ENCODE measurements at regions not wholly inside any gene's neighbourhood (a gene's known extent, or its start where the extent isn't known, plus 50 kb on each side); places are given as distances from the start of the nearest gene placed in this dataset.

- no peaks in the 10 kb centered on the region for H3K36me3 ChIP-seq (ENCODE audit: control insufficient read depth, low read length)
- H3K9me3 ChIP-seq (ENCODE audit: control insufficient read depth, insufficient read depth, low read length): no peaks in the 10 kb centered on the region
- no peaks in the 10 kb centered on the region for H3F3A ChIP-seq (ENCODE audit: control insufficient read depth, insufficient read depth)
- no peak overlapping the region for H3K4me2 ChIP-seq (ENCODE audit: low read length)
- H3K4me1 ChIP-seq (ENCODE audit: control insufficient read depth, low read length): no peaks in the 10 kb centered on the region
- H3K27me3 ChIP-seq (ENCODE audit: control insufficient read depth, low read length): no peaks in the 10 kb centered on the region
- no peaks in the 10 kb centered on the region for H3K9me2 ChIP-seq (replicated peaks; ENCODE audit: control insufficient read depth, low read length)
- no peaks in the 10 kb centered on the region for H3K79me2 ChIP-seq (ENCODE audit: control insufficient read depth, low read length)
- H4K20me1 ChIP-seq (ENCODE audit: control insufficient read depth, insufficient read depth, low read depth, low read length): no peaks in the 10 kb centered on the region
- TF ChIP-seq CTCF (IDR thresholded peaks at IDR 0.05; ENCODE audit: low read depth, low read length, poor library complexity, severe bottlenecking) (no peak), EZH2phosphoT487 (IDR thresholded peaks at IDR 0.05; ENCODE audit: borderline replicate concordance, low read length) (no peak)
- no peak overlapping the region for H3K27ac ChIP-seq (ENCODE audit: low read depth, low read length)
- H3K4me3 ChIP-seq (ENCODE audit: low read length): no peak overlapping the region
These were observed 655.2 kb downstream of the DIPK2A start for GRCh38 chr3:144626835-144627234.

GRCh38 chr3:144629381-144629780, 657.8 kb downstream of the DIPK2A start:
- H3K4me2 ChIP-seq (ENCODE audit: low read length): no peak overlapping the region
- no peaks in the 10 kb centered on the region for H3K9me3 ChIP-seq (ENCODE audit: control insufficient read depth, insufficient read depth, low read length)
- no peaks in the 10 kb centered on the region for H3F3A ChIP-seq (ENCODE audit: control insufficient read depth, insufficient read depth)
- H3K9me2 ChIP-seq (replicated peaks; ENCODE audit: control insufficient read depth, low read length): no peaks in the 10 kb centered on the region
- H3K4me1 ChIP-seq (ENCODE audit: control insufficient read depth, low read length): no peaks in the 10 kb centered on the region
- H3K36me3 ChIP-seq (ENCODE audit: control insufficient read depth, low read length): no peaks in the 10 kb centered on the region
- H3K27ac ChIP-seq (ENCODE audit: low read depth, low read length): no peak overlapping the region
- no peaks in the 10 kb centered on the region for H3K79me2 ChIP-seq (ENCODE audit: control insufficient read depth, low read length)
- H3K4me3 ChIP-seq (ENCODE audit: low read length): no peak overlapping the region
- TF ChIP-seq CTCF (IDR thresholded peaks at IDR 0.05; ENCODE audit: low read depth, low read length, poor library complexity, severe bottlenecking) (no peak), EZH2phosphoT487 (IDR thresholded peaks at IDR 0.05; ENCODE audit: borderline replicate concordance, low read length) (no peak)
- no peaks in the 10 kb centered on the region for H3K27me3 ChIP-seq (ENCODE audit: control insufficient read depth, low read length)
- H4K20me1 ChIP-seq (ENCODE audit: control insufficient read depth, insufficient read depth, low read depth, low read length): no peaks in the 10 kb centered on the region

GRCh38 chr3:144636833-144637232, 665.2 kb downstream of the DIPK2A start:
- Histone ChIP-seq H3K27ac (ENCODE audit: low read depth, low read length) (no peak overlapping the region), H3K9me2 (replicated peaks; ENCODE audit: control insufficient read depth, low read length) (no peaks in the 10 kb centered on the region), H3K36me3 (ENCODE audit: control insufficient read depth, low read length) (no peaks in the 10 kb centered on the region), H3K79me2 (ENCODE audit: control insufficient read depth, low read length) (no peaks in the 10 kb centered on the region), H3K27me3 (ENCODE audit: control insufficient read depth, low read length) (no peaks in the 10 kb centered on the region), H3K4me2 (ENCODE audit: low read length) (no peak overlapping the region), H4K20me1 (ENCODE audit: control insufficient read depth, insufficient read depth, low read depth, low read length) (no peaks in the 10 kb centered on the region), H3K9me3 (ENCODE audit: control insufficient read depth, insufficient read depth, low read length) (no peaks in the 10 kb centered on the region), H3K4me1 (ENCODE audit: control insufficient read depth, low read length) (no peaks in the 10 kb centered on the region), H3F3A (ENCODE audit: control insufficient read depth, insufficient read depth) (no peaks in the 10 kb centered on the region), H3K4me3 (ENCODE audit: low read length) (no peak overlapping the region)
- no peak for TF ChIP-seq CTCF (IDR thresholded peaks at IDR 0.05; ENCODE audit: low read depth, low read length, poor library complexity, severe bottlenecking)
- TF ChIP-seq EZH2phosphoT487 (IDR thresholded peaks at IDR 0.05; ENCODE audit: borderline replicate concordance, low read length): no peak

GRCh38 chr3:144638009-144638408, 666.4 kb downstream of the DIPK2A start:
- Histone ChIP-seq H3K4me1 (ENCODE audit: control insufficient read depth, low read length) (no peaks in the 10 kb centered on the region), H3K4me3 (ENCODE audit: low read length) (no peak overlapping the region), H3K27ac (ENCODE audit: low read depth, low read length) (no peak overlapping the region), H3K27me3 (ENCODE audit: control insufficient read depth, low read length) (no peaks in the 10 kb centered on the region), H4K20me1 (ENCODE audit: control insufficient read depth, insufficient read depth, low read depth, low read length) (no peaks in the 10 kb centered on the region), H3K9me3 (ENCODE audit: control insufficient read depth, insufficient read depth, low read length) (no peaks in the 10 kb centered on the region), H3K36me3 (ENCODE audit: control insufficient read depth, low read length) (no peaks in the 10 kb centered on the region), H3K4me2 (ENCODE audit: low read length) (no peak overlapping the region), H3F3A (ENCODE audit: control insufficient read depth, insufficient read depth) (no peaks in the 10 kb centered on the region), H3K9me2 (replicated peaks; ENCODE audit: control insufficient read depth, low read length) (no peaks in the 10 kb centered on the region), H3K79me2 (ENCODE audit: control insufficient read depth, low read length) (no peaks in the 10 kb centered on the region)
- TF ChIP-seq EZH2phosphoT487 (IDR thresholded peaks at IDR 0.05; ENCODE audit: borderline replicate concordance, low read length) (no peak), CTCF (IDR thresholded peaks at IDR 0.05; ENCODE audit: low read depth, low read length, poor library complexity, severe bottlenecking) (no peak)

All from DOHH2 (cell line).